Left ventricle myocardium inferior (tissue), 1 donor: ENCODE measurements at regions not wholly inside any gene's neighbourhood (a gene's known extent, or its start where the extent isn't known, plus 50 kb on each side); places are given as distances from the start of the nearest gene placed in this dataset.

Experiments
- DNase-seq: peaks from one replicate; pipeline ENCODE4 v3.0.0-alpha.2; 2020
- H3K27ac ChIP-seq: fragments of 200-600 bp; replicated peaks from 2 replicates; pipeline ENCODE4 v1.8.0; 2021
- H3K27me3 ChIP-seq: fragments of 200-600 bp; 2 replicates; pipeline ENCODE4 v1.8.0; 2021; ENCODE audit warnings: low read depth
- H3K36me3 ChIP-seq: fragments of 200-600 bp; 2 replicates; pipeline ENCODE4 v1.8.0; 2021
- H3K4me1 ChIP-seq: fragments of 200-600 bp; 2 replicates; pipeline ENCODE4 v1.8.0; 2021
- H3K4me3 ChIP-seq: fragments of 200-600 bp; 2 replicates; pipeline ENCODE4 v1.8.0; 2021; ENCODE audit warnings: mild to moderate bottlenecking, moderate library complexity
- H3K9me3 ChIP-seq: fragments of 200-600 bp; replicated peaks from 2 replicates; pipeline ENCODE4 v1.8.0; 2021
- intact Hi-C: fragments of 100-400 bp; cut with micrococcal nuclease; formaldehyde crosslinking; loops from one replicate; pipeline ENCODE4 v1.11.0; 2022
- TF ChIP-seq, protein P1 (sequence below): fragments of 200-600 bp; IDR thresholded peaks from 2 replicates; pipeline ENCODE4 v1.8.0; 2021; ENCODE audit warnings: antibody characterized with exemption, mild to moderate bottlenecking, borderline replicate concordance
- donor health status: DM: no; HTN: yes; CAD: no; lungs with severe emphysema.

DNA sequence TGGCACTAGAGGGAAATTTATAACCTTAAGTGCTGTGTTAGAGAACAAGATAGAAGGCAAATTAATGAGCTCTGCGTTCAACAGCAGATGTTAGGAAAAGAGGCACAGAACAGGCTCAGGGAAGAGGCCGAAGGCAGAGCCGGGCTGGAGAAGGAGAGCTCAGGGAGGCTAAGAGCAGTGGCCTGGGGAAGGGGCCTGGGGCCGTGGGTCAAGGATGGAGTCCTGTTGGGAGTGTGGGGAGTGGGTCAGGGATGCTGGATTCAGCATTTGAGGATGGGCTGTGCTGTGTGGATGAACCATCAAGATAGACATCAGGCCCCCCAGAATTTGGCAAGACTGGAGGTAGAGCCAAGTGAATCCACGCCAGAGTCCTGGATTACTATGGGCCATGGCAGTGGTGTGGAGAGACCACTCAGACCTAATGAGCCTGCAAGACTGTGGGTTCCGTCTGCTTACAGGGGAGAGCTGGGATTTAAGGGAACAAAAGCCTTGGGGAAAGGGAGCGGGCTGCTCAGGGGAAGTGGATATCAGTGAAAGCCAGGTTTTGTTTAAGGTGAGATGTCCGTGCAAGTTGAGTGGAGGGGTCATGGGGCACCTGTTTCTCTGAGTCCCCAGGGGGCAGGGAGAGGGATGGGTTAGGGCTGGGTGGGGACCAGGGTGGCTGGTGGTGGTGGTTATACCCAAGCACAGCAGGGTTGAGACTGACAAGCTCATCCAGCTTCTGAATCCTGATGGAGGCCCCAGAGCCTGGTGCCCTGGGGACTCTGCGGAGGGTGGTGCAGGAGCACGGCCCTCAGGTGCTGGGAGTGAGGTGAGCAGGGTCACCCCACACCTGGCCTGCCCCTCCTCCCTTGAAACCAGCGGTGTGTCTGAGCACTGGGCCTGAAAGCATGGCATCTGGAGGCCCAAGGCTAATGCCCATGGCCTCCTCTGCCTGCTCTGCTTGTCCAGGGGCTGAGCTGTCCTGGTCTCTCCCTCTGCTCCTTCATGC, 101.7 kb downstream of the BMS1 start:
- Histone ChIP-seq H3K4me3 (no peak overlapping the region), H3K27me3 (peaks cover 17% of the 10 kb centered on the region), H3K27ac (no peak overlapping the region), H3K9me3 (peaks cover 23% of the 10 kb centered on the region), H3K4me1 (no peaks in the 10 kb centered on the region), H3K36me3 (no peaks in the 10 kb centered on the region)
- TF ChIP-seq, protein P1, sequence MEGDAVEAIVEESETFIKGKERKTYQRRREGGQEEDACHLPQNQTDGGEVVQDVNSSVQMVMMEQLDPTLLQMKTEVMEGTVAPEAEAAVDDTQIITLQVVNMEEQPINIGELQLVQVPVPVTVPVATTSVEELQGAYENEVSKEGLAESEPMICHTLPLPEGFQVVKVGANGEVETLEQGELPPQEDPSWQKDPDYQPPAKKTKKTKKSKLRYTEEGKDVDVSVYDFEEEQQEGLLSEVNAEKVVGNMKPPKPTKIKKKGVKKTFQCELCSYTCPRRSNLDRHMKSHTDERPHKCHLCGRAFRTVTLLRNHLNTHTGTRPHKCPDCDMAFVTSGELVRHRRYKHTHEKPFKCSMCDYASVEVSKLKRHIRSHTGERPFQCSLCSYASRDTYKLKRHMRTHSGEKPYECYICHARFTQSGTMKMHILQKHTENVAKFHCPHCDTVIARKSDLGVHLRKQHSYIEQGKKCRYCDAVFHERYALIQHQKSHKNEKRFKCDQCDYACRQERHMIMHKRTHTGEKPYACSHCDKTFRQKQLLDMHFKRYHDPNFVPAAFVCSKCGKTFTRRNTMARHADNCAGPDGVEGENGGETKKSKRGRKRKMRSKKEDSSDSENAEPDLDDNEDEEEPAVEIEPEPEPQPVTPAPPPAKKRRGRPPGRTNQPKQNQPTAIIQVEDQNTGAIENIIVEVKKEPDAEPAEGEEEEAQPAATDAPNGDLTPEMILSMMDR = no peak
- intact Hi-C loops = no loop called here
- no peak for DNase-seq

DNA sequence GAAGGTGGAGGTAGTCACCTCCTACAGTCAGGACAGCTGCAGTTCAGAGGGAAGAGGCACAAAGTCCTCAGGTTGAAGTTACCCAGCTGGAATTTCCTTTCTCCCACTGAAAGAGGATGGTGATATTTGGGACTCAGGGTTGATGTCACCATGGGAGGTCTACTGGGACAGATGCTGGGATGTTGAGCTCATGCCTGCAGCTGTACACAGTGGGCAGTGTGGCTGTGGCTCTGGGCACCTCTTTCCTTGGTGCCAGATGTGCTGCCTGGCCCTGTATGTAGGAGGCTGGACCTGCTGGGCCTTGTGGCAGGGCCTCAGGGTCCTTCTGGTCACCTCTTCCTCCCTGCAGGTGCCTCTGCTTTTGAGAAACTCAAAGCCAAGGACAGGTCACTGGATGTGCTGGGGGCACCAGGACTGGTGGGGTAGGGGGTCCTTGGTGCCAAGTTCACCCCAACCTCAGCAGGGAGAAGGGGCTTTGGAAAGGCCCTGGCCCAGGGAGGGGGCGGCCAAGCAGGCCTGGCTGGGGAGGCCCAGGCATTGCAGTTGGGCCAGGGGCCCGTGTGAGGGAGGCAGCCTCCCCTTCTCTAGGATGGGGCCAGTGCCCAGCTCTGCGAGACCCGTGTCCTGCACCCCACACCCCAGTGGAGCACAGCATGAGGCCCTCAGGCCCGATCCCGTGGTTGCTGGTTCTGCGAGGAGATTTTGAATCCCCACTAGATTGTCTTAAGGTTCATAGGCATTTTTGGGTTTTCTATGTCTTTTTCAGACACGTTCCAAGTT, 103.1 kb downstream of the BMS1 start:
- no peaks in the 10 kb centered on the region for H3K36me3 ChIP-seq
- no peak overlapping the region for H3K4me3 ChIP-seq
- peaks cover 10% of the 10 kb centered on the region for H3K27me3 ChIP-seq
- DNase-seq = no peak
- peaks cover 23% of the 10 kb centered on the region for H3K9me3 ChIP-seq
- no peak overlapping the region for H3K27ac ChIP-seq
- no peaks in the 10 kb centered on the region for H3K4me1 ChIP-seq
- intact Hi-C loops = no loop called here
- TF ChIP-seq, protein P1 = no peak

DNA sequence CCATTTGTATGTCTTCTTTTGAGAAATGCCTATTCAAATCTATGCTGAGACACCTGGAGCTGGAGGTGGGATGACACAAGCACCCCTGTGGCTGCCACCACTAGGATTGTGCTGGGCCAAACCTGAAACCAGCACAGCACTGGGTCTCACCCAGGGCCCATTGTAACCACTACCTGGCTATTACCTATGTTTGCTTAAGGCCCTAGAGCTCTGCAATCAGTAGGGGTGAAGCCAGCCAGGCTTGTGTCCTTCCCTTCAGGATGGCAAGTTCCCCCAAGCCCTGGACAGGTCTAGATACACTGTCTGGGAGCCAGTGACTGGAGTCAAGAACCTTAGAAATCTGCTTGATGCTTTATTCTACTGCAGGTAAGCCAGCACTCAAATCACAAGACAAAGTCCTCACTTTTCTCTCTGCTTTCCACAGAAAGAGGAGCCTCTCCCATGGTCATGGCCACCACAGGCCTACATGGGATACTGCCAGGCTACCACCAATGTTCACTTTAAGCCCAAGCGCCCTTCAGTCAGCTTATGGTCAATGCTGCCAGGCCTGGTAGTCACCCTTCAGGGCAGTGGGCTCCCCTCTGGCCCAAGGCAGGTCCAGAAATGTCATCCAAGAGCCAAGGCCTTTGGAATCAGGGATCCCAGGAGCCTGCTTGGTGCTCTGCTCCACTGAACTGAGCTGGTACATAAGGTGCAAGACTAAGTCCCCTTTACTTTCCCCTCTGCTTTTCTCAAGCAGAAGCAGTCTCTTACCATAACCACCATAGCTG, 105.3 kb downstream of the BMS1 start:
- no peak overlapping the region for H3K27ac ChIP-seq
- H3K36me3 ChIP-seq = no peaks in the 10 kb centered on the region
- H3K9me3 ChIP-seq = peaks cover 9% of the 10 kb centered on the region
- intact Hi-C loops = no loop called here
- H3K4me3 ChIP-seq = no peak overlapping the region
- no peaks in the 10 kb centered on the region for H3K4me1 ChIP-seq
- DNase-seq = no peak
- peaks cover 22% of the 10 kb centered on the region for H3K27me3 ChIP-seq
- TF ChIP-seq, protein P1 = no peak

DNA sequence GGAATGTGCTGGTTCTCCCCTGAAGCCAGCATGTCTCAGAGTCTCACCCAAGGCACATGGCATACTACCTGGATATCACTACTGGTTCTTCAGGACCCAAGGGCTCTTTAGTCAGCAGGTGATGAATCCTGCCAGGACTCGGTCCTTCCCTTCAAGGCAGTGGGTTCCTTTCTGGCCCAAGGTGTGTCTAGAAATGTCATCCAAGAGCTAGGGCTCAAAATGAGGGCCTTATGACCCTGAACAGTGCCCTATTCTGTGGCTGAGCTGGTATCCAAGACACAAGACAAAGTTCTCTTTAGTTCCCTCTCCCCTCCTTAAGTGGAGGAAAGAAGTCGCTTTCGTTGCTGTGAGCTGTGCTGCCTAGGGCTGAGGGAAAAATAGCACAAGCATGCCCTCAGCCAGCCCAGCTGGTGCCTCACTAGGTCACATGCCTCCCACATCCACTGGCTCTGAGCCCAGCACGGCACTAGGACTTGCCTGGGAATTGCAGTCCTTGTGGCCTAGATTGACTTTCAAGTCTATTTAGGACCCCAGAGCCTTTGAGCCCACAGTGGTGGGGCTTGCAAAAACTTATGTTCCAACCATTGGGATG, 106.0 kb downstream of the BMS1 start:
- TF ChIP-seq, protein P1 = no peak
- intact Hi-C loops = no loop called here

DNA sequence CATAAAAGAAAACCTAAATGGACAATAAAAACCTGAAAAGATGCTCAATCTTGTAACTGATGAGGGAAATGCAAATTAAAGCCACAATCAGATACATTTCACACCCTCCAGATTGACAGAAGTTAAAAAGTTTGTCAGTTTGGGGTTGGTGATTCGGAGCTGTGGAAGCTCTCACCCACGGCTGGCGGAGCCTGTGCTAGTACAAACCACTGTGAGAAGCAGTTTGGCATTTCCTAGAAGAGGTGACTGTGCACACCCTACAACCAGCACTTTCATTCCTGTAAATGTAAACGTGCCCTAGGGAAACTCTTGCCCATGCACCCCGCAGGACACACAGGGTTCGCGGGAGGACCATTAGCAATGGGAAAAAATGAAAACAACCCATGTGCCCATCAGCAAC, 114.1 kb downstream of the BMS1 start:
- no peaks in the 10 kb centered on the region for H3K4me1 ChIP-seq
- TF ChIP-seq, protein P1 = no peak
- intact Hi-C loops = no loop called here
- H3K4me3 ChIP-seq = no peak overlapping the region
- DNase-seq = no peak
- peaks cover 78% of the 10 kb centered on the region for H3K27me3 ChIP-seq
- H3K27ac ChIP-seq = no peak overlapping the region
- no peaks in the 10 kb centered on the region for H3K36me3 ChIP-seq
- peaks cover 7% of the 10 kb centered on the region for H3K9me3 ChIP-seq

More for the DNA sequence above, 106.0 kb downstream of the BMS1 start:
- Histone ChIP-seq H3K4me1 (no peaks in the 10 kb centered on the region), H3K36me3 (no peaks in the 10 kb centered on the region), H3K27ac (no peak overlapping the region), H3K9me3 (peaks cover 7% of the 10 kb centered on the region), H3K27me3 (peaks cover 29% of the 10 kb centered on the region), H3K4me3 (no peak overlapping the region)
- DNase-seq = no peak
